ENCODE measurements at regions not wholly inside any gene's neighbourhood (a gene's known extent, or its start where the extent isn't known, plus 50 kb on each side); places are given as distances from the start of the nearest gene placed in this dataset.

DNA sequence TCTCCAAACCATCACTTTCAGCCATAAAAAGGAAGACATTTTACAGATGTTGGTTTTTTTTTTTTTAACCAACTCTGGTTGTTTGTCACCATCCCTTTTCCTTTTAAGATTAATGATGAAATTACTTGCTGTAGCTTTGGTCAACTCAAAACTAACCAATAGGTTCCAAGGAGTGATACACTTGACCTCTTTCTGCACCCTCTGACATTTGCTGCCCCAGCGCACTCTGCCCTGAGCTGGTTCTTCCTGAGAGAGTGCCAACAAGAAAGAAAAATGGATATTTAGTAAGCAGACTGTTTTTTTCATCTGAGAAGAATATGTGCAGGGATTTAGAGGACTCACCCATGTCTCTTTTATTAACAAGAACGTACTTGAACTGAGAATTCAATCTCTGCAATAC lies 520.0 kb downstream of the TXNL1 start:
- TF ChIP-seq FOXP2 (optimal IDR thresholded peaks at IDR 0.05; ENCODE audit: control extremely low read depth, extremely low read length, insufficient read depth) (no peak), EZH2 (IDR thresholded peaks at IDR 0.05) (no peak)

Measured in SK-N-MC (cell line).